SK-N-SH treated with all-trans-retinoic acid at 6 μM for 48 hours (cell line): ENCODE measurements at regions not wholly inside any gene's neighbourhood (a gene's known extent, or its start where the extent isn't known, plus 50 kb on each side); places are given as distances from the start of the nearest gene placed in this dataset.
"Not testable (repeated sequence)": the region's sequence is repeated elsewhere in the genome, so short reads cannot be mapped to it uniquely, and the experiment has no call there.

Experiments
- ATAC-seq: fragments of 200-7000 bp; cut with Tn5 transposase; 3 replicates; pipeline ENCODE4 v1.9.1; 2020; ENCODE audit warnings: mild to moderate bottlenecking, moderate library complexity
- ARNTL ChIP-seq: fragments of 450-650 bp; formaldehyde crosslinking; IDR thresholded peaks from 2 replicates; pipeline ENCODE4 v1.5.0; 2020; ENCODE audit warnings: low read depth, mild to moderate bottlenecking, moderate library complexity, borderline replicate concordance
- CREB5 ChIP-seq: fragments of 250-450 bp; sonication (Bioruptor Pico); IDR thresholded peaks from 2 replicates; pipeline ENCODE4 v1.5.1; 2020; ENCODE audit warnings: low read depth, mild to moderate bottlenecking, moderate library complexity
- CSDC2 ChIP-seq: fragments of 250-450 bp; sonication (Bioruptor Pico); IDR thresholded peaks from 2 replicates; pipeline ENCODE4 v1.5.0; 2020; ENCODE audit warnings: mild to moderate bottlenecking, moderate library complexity
- ESRRG ChIP-seq: fragments of 250-450 bp; sonication (Bioruptor Pico); IDR thresholded peaks from 2 replicates; pipeline ENCODE4 v1.6.1; 2021; ENCODE audit warnings: mild to moderate bottlenecking
- GLIS3 ChIP-seq: fragments of 250-450 bp; sonication (Bioruptor Pico); IDR thresholded peaks from 2 replicates; pipeline ENCODE4 v1.5.0; 2020; ENCODE audit warnings: mild to moderate bottlenecking, moderate library complexity
- PATZ1 ChIP-seq: fragments of 250-450 bp; sonication (Bioruptor Pico); IDR thresholded peaks from 2 replicates; pipeline ENCODE4 v1.8.0; 2020; ENCODE audit warnings: mild to moderate bottlenecking, moderate library complexity, borderline replicate concordance
- POU6F1 ChIP-seq: fragments of 250-450 bp; sonication (Bioruptor Pico); IDR thresholded peaks from 2 replicates; pipeline ENCODE4 v1.8.0; 2021; ENCODE audit warnings: low read depth, mild to moderate bottlenecking, moderate library complexity, borderline replicate concordance
- RARB ChIP-seq: fragments of 250-450 bp; sonication (Bioruptor Pico); IDR thresholded peaks from 2 replicates; pipeline ENCODE4 v1.8.0; 2021; ENCODE audit warnings: mild to moderate bottlenecking, moderate library complexity
- SNAI2 ChIP-seq: fragments of 250-450 bp; sonication (Bioruptor Pico); IDR thresholded peaks from 2 replicates; pipeline ENCODE4 v1.5.0; 2020; ENCODE audit warnings: mild to moderate bottlenecking, moderate library complexity
- TCF4 ChIP-seq: fragments of 250-450 bp; sonication (Bioruptor Pico); IDR thresholded peaks from 2 replicates; pipeline ENCODE4 v1.8.0; 2021; ENCODE audit warnings: mild to moderate bottlenecking, moderate library complexity, borderline replicate concordance
- TOX ChIP-seq: fragments of 250-450 bp; sonication (Bioruptor Pico); IDR thresholded peaks from 2 replicates; pipeline ENCODE4 v1.8.0; 2021; ENCODE audit warnings: mild to moderate bottlenecking, moderate library complexity, borderline replicate concordance
- ZC3H10 ChIP-seq: fragments of 250-450 bp; sonication (Bioruptor Pico); IDR thresholded peaks from 2 replicates; pipeline ENCODE4 v1.5.1; 2021; ENCODE audit warnings: mild to moderate bottlenecking, moderate library complexity
- ZFP3 ChIP-seq: fragments of 250-450 bp; sonication (Bioruptor Pico); IDR thresholded peaks from 2 replicates; pipeline ENCODE4 v1.5.0; 2020; ENCODE audit warnings: mild to moderate bottlenecking, moderate library complexity
- ZFP30 ChIP-seq: fragments of 450-650 bp; formaldehyde crosslinking; IDR thresholded peaks from 2 replicates; pipeline ENCODE4 v1.5.0; 2022; ENCODE audit warnings: mild to moderate bottlenecking, moderate library complexity
- ZNF565 ChIP-seq: fragments of 450-650 bp; formaldehyde crosslinking; conservative IDR thresholded peaks from 2 replicates; pipeline ENCODE4 v1.5.0; 2020; ENCODE audit warnings: low read depth, mild to moderate bottlenecking, moderate library complexity
- ZNF70 ChIP-seq: fragments of 450-650 bp; formaldehyde crosslinking; IDR thresholded peaks from 2 replicates; pipeline ENCODE4 v1.5.0; 2020; ENCODE audit warnings: mild to moderate bottlenecking, moderate library complexity
- ZNF8 ChIP-seq: fragments of 450-650 bp; formaldehyde crosslinking; IDR thresholded peaks from 2 replicates; pipeline ENCODE4 v1.5.0; 2020; ENCODE audit warnings: mild to moderate bottlenecking, moderate library complexity
- TF ChIP-seq, protein P1 (sequence below): fragments of 250-450 bp; sonication (Bioruptor Pico); IDR thresholded peaks from 2 replicates; pipeline ENCODE4 v1.5.1; 2021; ENCODE audit warnings: mild to moderate bottlenecking, moderate library complexity

DNA sequence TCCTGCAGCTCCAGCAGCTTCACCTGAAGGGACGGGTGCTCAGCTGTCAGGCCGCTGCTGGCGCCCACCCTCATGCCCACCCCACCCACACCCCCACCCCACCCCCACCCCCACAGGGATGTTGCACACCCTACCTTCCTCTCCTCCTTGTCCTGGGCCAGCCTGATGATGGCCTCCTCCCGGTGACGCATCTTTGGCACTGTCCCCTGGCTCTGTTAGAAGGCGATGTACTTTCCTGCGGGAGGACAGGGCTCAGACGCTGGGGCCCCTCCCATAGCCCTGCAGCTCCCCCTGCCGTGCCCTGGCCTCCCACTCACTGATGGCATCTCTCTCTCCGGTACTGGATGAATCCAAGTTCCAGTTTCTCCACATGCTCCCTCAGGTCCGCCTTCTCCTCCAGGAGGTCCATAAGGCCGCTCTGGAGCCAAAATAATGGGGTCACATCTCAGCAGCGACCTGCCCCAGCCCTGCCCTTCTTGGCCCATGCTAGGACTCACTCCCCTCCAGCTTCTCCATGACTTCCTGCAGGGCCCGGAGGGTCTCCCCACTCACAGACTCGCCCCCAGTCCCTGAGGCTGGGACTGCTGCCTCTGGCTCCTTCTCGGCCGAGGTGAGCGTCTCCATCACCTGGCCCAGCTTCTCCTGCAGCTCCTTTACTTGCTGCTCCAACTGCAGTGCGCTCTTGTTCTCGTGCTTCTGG, 55.2 kb downstream of the GOLGA8B start:
- not testable (repeated sequence) for ATAC-seq

DNA sequence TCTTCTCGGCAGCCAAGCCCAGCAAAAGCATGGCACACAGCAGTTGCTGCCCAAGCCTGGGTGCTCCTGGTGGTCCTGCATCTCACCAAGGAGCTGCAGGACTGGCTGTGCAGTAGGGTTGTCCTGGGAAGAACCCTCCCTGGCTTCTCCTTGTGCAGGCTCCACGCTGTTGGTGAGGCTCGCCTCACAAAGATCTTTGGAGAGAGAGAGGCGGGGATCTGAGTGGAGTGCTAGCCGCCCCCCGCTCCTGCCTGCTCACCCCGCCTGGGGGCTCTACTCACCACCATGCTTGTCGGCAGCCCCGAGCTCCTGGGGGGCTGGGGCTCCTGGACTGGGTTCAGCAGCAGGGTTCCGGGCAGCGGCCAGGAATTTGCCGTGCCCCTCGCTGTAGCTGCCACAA, 55.8 kb downstream of the GOLGA8B start:
- ATAC-seq: not testable (repeated sequence)

DNA sequence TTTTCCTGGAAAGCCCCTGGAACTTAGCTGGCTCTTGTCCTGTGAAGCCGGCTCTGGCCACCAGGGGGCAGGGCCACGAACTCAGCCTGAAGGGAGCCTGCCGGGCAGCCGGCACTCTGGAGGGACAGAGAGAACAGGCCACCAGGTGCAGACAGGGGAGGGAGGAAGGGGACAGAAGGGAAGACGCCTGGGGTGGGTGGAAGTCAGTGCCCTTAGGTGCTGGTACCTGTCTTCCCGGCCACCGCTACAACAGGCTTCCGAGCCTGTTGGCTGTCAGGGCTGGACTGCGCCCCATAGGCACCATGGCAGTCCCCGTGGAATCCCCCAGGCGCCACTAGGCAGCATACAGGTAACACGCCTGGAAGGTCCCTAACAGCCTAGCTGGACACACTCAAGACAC, 59.6 kb downstream of the GOLGA8B start:
- ATAC-seq: peak; percentile 73

DNA sequence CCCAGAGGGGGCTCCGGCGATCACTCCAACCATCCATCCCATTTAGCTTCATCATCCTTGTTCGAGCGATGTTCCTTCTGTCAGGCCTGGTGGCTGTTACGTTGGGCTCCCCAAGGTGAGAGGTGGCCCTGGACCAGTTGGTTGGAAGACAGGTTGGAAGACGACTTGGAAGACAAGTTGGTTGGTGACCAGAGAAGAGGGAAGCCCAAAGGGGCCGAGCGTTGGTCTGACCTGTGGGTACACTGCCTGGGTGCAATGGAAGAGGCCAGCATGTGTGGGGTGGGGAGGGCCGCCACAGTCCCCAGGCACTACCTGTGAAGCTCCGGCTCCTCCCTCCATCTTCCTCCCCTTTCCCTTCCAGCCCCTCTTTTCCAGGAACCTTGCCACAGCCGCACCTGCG, 60.9 kb downstream of the GOLGA8B start:
- ATAC-seq: not testable (repeated sequence)

DNA sequence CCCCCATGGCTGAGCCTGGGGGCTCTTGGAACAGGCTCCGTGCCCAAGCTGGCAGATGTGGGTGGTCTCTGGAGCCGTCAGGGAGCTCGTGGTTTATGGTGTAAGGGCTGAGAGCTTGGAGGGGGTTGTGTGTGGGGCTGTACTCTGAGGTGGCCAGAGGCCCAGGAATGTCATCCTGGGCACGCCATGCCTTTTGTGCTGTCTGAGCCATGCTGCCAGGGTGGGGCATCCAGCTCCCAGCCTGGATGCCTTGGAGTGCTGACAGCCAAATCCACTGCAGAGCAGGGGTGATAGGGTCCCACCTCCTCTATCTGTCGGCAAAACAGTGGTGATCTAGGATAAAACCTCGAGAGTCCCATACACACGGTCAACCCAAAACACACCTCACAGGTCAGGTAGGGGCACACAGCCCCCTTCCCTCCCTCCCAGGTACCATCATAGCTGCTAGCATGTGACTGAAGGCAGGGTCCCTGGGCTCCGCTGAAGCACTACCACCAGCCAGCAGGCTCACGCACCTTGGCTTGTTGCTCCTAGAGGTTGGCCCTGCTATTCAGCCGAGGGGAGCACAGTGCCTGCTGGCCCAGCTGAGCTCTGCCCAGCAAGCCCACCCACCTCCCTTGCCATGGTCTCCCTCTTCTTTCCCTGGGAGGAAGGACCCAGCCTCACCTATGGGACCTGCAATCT, 61.5 kb downstream of the GOLGA8B start:
- ATAC-seq: not testable (repeated sequence)

GRCh38 chr15:34520566-34520965, 62.9 kb downstream of the GOLGA8B start:
- TF ChIP-seq ZFP30 (CRISPR knock-in tag) (no peak), RARB (CRISPR knock-in tag) (no peak), GLIS3 (CRISPR knock-in tag) (no peak), ZNF8 (CRISPR knock-in tag) (no peak), CSDC2 (CRISPR knock-in tag) (no peak), ESRRG (CRISPR knock-in tag) (no peak), CREB5 (no peak), PATZ1 (no peak), ARNTL (CRISPR knock-in tag) (no peak), POU6F1 (CRISPR knock-in tag) (no peak), ZFP3 (CRISPR knock-in tag) (no peak), ZC3H10 (no peak), ZNF70 (no peak)
- ATAC-seq: no peak

DNA sequence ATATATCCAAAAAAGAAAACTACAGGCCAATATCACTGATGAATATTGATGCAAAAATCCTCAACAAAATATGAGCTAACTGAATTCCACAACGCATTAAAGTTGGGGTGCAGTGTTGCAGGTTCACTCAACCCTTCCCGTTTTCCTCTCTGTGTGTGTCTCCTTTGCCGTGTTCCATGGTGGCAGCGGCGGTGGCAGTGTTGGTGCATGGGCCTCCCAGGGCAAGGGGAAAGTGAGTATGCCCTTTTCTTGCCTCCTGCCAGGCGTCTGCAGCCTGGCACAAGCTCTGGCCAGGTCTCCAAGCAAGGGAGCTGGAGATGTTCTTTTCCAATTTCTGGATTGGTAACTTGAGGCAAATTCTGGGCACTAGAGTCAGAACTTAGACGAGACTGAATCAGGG, 63.4 kb downstream of the GOLGA8B start:
- ATAC-seq: not testable (repeated sequence)

DNA sequence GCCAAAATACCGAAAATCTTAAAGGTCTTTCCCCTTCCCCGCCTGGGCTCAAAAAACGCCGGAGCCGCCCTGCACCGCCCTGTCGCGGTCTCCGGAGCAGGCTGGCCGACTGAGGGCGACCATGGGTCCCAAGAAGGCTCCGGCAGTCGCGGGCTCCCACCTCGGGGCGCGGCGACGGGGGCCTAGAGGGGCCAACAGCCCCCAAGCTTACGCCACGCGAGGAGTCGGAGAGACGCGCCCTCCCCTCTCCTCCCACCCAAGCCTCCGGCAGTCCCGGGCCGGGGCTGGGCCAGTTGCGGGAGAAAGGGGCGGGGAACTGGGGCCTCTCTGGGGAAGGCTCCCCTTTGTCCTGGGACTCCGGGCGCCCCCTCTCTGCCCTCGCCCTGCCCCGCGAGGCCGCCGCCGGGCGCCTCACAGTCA, 69.2 kb downstream of the GOLGA8B start:
- ATAC-seq: peak; percentile 91
- TF ChIP-seq ZC3H10 (no peak), ZNF565 (CRISPR knock-in tag) (no peak), TOX (CRISPR knock-in tag) (no peak), GLIS3 (CRISPR knock-in tag) (no peak), ARNTL (CRISPR knock-in tag) (no peak), CSDC2 (CRISPR knock-in tag) (no peak), ZFP3 (CRISPR knock-in tag) (no peak), TCF4 (CRISPR knock-in tag) (no peak), SNAI2 (no peak)
- TF ChIP-seq, protein P1, sequence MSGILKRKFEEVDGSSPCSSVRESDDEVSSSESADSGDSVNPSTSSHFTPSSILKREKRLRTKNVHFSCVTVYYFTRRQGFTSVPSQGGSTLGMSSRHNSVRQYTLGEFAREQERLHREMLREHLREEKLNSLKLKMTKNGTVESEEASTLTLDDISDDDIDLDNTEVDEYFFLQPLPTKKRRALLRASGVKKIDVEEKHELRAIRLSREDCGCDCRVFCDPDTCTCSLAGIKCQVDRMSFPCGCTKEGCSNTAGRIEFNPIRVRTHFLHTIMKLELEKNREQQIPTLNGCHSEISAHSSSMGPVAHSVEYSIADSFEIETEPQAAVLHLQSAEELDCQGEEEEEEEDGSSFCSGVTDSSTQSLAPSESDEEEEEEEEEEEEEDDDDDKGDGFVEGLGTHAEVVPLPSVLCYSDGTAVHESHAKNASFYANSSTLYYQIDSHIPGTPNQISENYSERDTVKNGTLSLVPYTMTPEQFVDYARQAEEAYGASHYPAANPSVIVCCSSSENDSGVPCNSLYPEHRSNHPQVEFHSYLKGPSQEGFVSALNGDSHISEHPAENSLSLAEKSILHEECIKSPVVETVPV (CRISPR knock-in tag): no peak
- TF ChIP-seq, all 23 proteins: peak for 0
